ENCODE measurements at regions not wholly inside any gene's neighbourhood (a gene's known extent, or its start where the extent isn't known, plus 50 kb on each side); places are given as distances from the start of the nearest gene placed in this dataset.
"Not testable (repeated sequence)": the region's sequence is repeated elsewhere in the genome, so short reads cannot be mapped to it uniquely, and the experiment has no call there.

DNA sequence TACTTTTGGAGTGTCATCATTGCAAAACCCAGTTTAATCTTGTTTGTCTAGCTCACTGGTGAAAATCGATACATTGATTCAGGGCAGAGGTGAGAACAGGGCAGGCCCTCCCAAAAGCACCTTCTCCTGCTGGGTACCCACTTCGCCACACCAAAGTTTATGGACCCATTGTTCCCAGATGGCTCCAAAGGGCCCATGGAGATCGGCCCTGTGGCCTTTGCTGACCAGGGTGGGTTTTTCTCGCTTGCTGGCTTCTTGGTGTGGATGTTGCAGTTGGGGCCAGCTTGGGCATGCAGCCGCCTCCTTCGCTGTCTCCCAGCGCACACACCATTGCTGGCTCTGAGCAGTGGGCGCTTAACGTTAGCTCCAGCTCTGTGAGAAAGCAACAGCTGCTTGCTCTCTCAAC is 178.1 kb upstream of the PDE10A start:
- H3K4me3 ChIP-seq (ENCODE audit: control insufficient read depth, low read depth, low read length): no peak overlapping the region
- TF ChIP-seq, protein P1, sequence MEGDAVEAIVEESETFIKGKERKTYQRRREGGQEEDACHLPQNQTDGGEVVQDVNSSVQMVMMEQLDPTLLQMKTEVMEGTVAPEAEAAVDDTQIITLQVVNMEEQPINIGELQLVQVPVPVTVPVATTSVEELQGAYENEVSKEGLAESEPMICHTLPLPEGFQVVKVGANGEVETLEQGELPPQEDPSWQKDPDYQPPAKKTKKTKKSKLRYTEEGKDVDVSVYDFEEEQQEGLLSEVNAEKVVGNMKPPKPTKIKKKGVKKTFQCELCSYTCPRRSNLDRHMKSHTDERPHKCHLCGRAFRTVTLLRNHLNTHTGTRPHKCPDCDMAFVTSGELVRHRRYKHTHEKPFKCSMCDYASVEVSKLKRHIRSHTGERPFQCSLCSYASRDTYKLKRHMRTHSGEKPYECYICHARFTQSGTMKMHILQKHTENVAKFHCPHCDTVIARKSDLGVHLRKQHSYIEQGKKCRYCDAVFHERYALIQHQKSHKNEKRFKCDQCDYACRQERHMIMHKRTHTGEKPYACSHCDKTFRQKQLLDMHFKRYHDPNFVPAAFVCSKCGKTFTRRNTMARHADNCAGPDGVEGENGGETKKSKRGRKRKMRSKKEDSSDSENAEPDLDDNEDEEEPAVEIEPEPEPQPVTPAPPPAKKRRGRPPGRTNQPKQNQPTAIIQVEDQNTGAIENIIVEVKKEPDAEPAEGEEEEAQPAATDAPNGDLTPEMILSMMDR (IDR thresholded peaks at IDR 0.05; ENCODE audit: control insufficient read depth, insufficient read depth, low read depth, low read length, missing control alignments): no peak
- DNase-seq (ENCODE audit: low read depth): no peak

GRCh38 chr6:165837948-165838745 is 175.1 kb upstream of the PDE10A start:
- TF ChIP-seq, protein P1 (IDR thresholded peaks at IDR 0.05; ENCODE audit: control insufficient read depth, insufficient read depth, low read depth, low read length, missing control alignments): no peak
- DNase-seq (ENCODE audit: low read depth): no peak
- H3K4me3 ChIP-seq (ENCODE audit: control insufficient read depth, low read depth, low read length): no peak overlapping the region

- H3K4me3 ChIP-seq (ENCODE audit: control insufficient read depth, low read depth, low read length): not testable (repeated sequence)
Measured at GRCh38 chr6:165836648-165837047, 173.6 kb upstream of the PDE10A start.

DNA sequence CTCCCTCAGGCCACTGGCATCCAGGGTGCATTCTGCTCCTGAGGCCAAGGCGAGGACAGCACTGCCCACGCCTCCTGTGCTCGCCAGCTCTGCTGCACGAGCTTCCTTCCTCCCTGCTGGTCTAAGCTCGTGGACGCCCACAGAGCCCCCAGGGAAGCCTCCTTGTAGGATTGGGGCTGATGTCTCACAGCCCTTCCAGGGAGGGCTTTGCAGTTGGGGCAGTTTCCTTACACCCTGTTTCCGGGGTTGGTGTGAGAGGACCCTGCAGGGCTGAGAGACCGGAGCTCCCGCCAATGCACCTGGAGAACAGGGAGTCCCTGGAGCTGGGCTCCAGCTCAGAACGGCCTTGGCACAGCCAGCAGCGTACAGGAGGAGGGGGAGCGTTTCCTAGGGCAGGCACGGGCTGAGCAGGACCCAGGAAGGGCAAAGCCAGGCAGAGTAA is 172.4 kb upstream of the PDE10A start:
- DNase-seq (ENCODE audit: low read depth): no peak
- TF ChIP-seq, protein P1 (IDR thresholded peaks at IDR 0.05; ENCODE audit: control insufficient read depth, insufficient read depth, low read depth, low read length, missing control alignments): no peak
- no peak overlapping the region for H3K4me3 ChIP-seq (ENCODE audit: control insufficient read depth, low read depth, low read length)

More at GRCh38 chr6:165836648-165837047, 173.6 kb upstream of the PDE10A start:
- not testable (repeated sequence) for DNase-seq (ENCODE audit: low read depth)

DNA sequence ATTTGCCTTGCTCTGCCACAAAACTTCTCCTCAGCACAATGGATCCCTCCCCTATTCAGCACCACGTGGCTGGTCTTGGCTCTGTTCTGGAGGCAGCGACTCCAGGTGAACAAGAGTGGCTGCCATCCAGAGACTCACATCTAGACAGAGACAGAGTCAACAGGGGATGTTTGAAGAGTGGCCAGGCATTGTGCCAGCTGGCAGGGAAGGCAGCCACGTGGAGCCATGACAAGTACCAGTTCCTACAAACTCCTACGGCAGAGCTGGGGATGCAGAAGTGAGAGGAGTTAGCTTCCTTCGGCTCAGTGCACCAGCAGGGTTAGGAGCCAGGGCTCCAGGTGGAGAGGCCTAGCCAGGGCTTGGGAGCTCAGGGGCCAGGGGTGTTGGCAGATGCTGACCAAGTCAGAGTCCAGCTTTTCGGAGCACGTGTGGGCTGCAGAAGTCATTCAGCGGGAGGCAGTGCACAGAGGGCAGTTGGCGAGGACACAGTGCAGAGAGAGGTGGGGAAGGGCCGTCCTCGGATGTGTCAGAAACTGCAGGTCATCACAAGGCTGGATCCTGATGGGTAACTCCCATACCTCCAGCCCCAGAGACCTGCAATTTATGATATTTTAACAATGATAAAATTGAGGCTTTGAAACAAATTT is 171.7 kb upstream of the PDE10A start:
- no peak for DNase-seq (ENCODE audit: low read depth)
- no peak overlapping the region for H3K4me3 ChIP-seq (ENCODE audit: control insufficient read depth, low read depth, low read length)
- TF ChIP-seq, protein P1 (IDR thresholded peaks at IDR 0.05; ENCODE audit: control insufficient read depth, insufficient read depth, low read depth, low read length, missing control alignments): no peak

DNA sequence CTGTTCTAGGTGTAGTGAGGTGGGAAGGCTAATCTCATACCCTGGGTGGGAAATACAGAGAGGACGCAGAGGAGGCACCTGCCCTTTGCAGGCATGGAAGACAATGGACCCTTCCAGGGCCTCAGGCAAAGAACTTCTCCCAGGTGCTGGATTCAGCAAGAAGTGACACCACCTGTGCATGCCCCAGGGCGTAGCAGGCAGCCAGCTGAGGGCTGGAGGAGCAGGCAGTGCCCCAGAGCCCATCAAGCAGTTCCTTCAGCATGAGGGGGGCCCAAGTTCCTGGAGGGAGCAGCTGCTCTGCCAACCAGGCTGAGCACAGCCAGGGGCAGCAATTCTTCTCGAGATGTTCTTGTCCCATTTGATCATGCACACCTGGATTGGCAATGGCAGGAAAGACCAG is 170.3 kb upstream of the PDE10A start:
- no peak for DNase-seq (ENCODE audit: low read depth)
- H3K4me3 ChIP-seq (ENCODE audit: control insufficient read depth, low read depth, low read length): no peak overlapping the region
- TF ChIP-seq, protein P1 (IDR thresholded peaks at IDR 0.05; ENCODE audit: control insufficient read depth, insufficient read depth, low read depth, low read length, missing control alignments): no peak

DNA sequence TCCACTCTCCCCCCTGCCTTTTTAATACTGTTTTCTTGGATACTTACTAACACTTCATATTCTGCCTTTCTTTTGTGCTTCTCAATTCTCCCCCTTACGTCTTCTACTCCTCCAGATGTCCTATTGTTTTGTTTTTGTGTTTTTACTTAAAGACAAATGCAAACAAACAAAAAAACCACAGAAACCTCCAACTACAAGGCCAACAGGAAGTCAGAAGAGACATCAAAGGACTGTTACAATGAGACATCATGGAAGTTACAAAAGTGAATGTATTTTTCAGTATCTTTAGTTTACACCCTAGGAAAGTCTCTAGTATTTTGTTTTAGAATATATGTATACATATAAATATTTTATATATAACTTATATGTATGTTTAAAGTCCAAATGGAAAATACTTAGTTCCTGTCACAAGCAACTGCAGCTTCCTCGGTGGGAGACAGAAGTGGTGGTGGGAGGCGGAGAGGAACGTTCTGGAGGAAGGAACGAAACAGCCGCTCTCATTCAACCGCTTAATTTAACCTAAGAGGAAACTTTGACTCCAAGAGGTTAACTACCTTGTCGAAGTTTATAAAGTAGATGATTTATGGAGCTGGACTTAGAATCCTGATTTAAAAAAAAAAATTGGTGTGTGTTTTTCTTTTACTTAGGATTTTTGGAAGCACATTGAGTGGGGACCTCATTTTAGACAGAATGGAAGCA is 168.9 kb upstream of the PDE10A start:
- TF ChIP-seq, protein P1 (IDR thresholded peaks at IDR 0.05; ENCODE audit: control insufficient read depth, insufficient read depth, low read depth, low read length, missing control alignments): no peak
- H3K4me3 ChIP-seq (ENCODE audit: control insufficient read depth, low read depth, low read length): no peak overlapping the region
- no peak for DNase-seq (ENCODE audit: low read depth)

Data from AG09309 (cell line).